Colonic mucosa (tissue), 4 donors: ENCODE measurements at regions not wholly inside any gene's neighbourhood (a gene's known extent, or its start where the extent isn't known, plus 50 kb on each side); places are given as distances from the start of the nearest gene placed in this dataset.
"Not testable (repeated sequence)": the region's sequence is repeated elsewhere in the genome, so short reads cannot be mapped to it uniquely, and the experiment has no call there.

ENCODE experiments used
- DNase-seq: peaks from one replicate; pipeline ENCODE4 v3.0.0-alpha.2; 2020
- H3K27ac ChIP-seq: fragments of 200-600 bp; one replicate; pipeline ENCODE4 v1.8.0; 2021
- H3K27me3 ChIP-seq: fragments of 200-600 bp; one replicate; pipeline ENCODE4 v1.8.0; 2021
- H3K36me3 ChIP-seq: fragments of 200-600 bp; one replicate; pipeline ENCODE4 v1.8.0; 2021
- H3K4me1 ChIP-seq: fragments of 200-600 bp; one replicate; pipeline ENCODE4 v1.8.0; 2021; ENCODE audit warnings: mild to moderate bottlenecking
- H3K4me3 ChIP-seq: fragments of 200-600 bp; one replicate; pipeline ENCODE4 v1.8.0; 2021
- H3K9ac ChIP-seq, 2 donors: one replicate each; pipeline ENCODE4 v1.7.0; 2013; ENCODE audit warnings: control low read depth in 2 of 2, low read depth in 2 of 2, low read length in 2 of 2
- H3K9me3 ChIP-seq: fragments of 200-600 bp; one replicate; pipeline ENCODE4 v1.8.0; 2021
- CTCF ChIP-seq: fragments of 200-600 bp; IDR thresholded peaks from one replicate; pipeline ENCODE4 v1.8.0; 2022; ENCODE audit warnings: antibody characterized with exemption, mild to moderate bottlenecking
- intact Hi-C: fragments of 100-400 bp; cut with DNase I; formaldehyde crosslinking; loops from one replicate; pipeline ENCODE4 v1.14.1; 2022
- donor health status: healthy.
- donor health status: DM: no; HTN: no; CAD: no.
- donor health status: DM: no; HTN: no; CAD: no.

- H3K9ac ChIP-seq: no peak overlapping the region
- no peaks in the 10 kb centered on the region for H3K4me1 ChIP-seq
- H3K9me3 ChIP-seq: no peaks in the 10 kb centered on the region
- H3K27ac ChIP-seq: no peak overlapping the region
- no peak for DNase-seq
- no peak for TF ChIP-seq CTCF
- no peak overlapping the region for H3K4me3 ChIP-seq
- intact Hi-C loops: no loop called here
- H3K36me3 ChIP-seq: no peaks in the 10 kb centered on the region
- no peaks in the 10 kb centered on the region for H3K27me3 ChIP-seq
These were observed 384.8 kb downstream of the TMEM121 start for GRCh38 chr14:105911006-105911847.

- intact Hi-C loops, DNase-seq, H3K9me3 ChIP-seq, H3K4me3 ChIP-seq, H3K36me3 ChIP-seq, H3K27ac ChIP-seq, H3K27me3 ChIP-seq, H3K9ac ChIP-seq, H3K4me1 ChIP-seq: not testable (repeated sequence)
These were observed 385.5 kb downstream of the TMEM121 start for GRCh38 chr14:105911848-105912292.

- no peak overlapping the region for H3K9ac ChIP-seq
- H3K4me1 ChIP-seq: no peaks in the 10 kb centered on the region
- intact Hi-C loops: no loop called here
- no peaks in the 10 kb centered on the region for H3K36me3 ChIP-seq
- H3K27me3 ChIP-seq: no peaks in the 10 kb centered on the region
- DNase-seq: no peak
- H3K9me3 ChIP-seq: no peaks in the 10 kb centered on the region
- TF ChIP-seq CTCF: no peak
- H3K27ac ChIP-seq: no peak overlapping the region
- H3K4me3 ChIP-seq: no peak overlapping the region
These were observed 386.3 kb downstream of the TMEM121 start for GRCh38 chr14:105912641-105913180.

- H3K27ac ChIP-seq: no peak overlapping the region
- no peak for DNase-seq
These were observed 386.8 kb downstream of the TMEM121 start for GRCh38 chr14:105913221-105913620.

GRCh38 chr14:105913861-105914260 is 387.5 kb downstream of the TMEM121 start:
- Histone ChIP-seq H3K9ac (no peak overlapping the region), H3K36me3 (no peaks in the 10 kb centered on the region), H3K27me3 (no peaks in the 10 kb centered on the region), H3K4me3 (no peak overlapping the region), H3K9me3 (no peaks in the 10 kb centered on the region), H3K4me1 (no peaks in the 10 kb centered on the region), H3K27ac (no peak overlapping the region)
- no peak for TF ChIP-seq CTCF
- intact Hi-C loops: no loop called here
- DNase-seq: no peak

More at GRCh38 chr14:105913221-105913620, 386.8 kb downstream of the TMEM121 start:
- no peak overlapping the region for H3K9ac ChIP-seq
- no peaks in the 10 kb centered on the region for H3K27me3 ChIP-seq
- H3K4me1 ChIP-seq: no peaks in the 10 kb centered on the region
- no peak for TF ChIP-seq CTCF
- H3K4me3 ChIP-seq: no peak overlapping the region
- intact Hi-C loops: no loop called here
- no peaks in the 10 kb centered on the region for H3K36me3 ChIP-seq
- no peaks in the 10 kb centered on the region for H3K9me3 ChIP-seq

GRCh38 chr14:105914281-105914680 is 387.9 kb downstream of the TMEM121 start:
- H3K9me3 ChIP-seq, H3K36me3 ChIP-seq, H3K4me1 ChIP-seq, H3K27ac ChIP-seq, H3K27me3 ChIP-seq, H3K9ac ChIP-seq, intact Hi-C loops, DNase-seq, H3K4me3 ChIP-seq: not testable (repeated sequence)
